HEK293T (cell line): ENCODE measurements at regions not wholly inside any gene's neighbourhood (a gene's known extent, or its start where the extent isn't known, plus 50 kb on each side); places are given as distances from the start of the nearest gene placed in this dataset.

ENCODE experiments used
- ELF4 ChIP-seq: fragments of 450-650 bp; IDR thresholded peaks from 2 replicates; pipeline ENCODE4 v1.6.1; 2017; ENCODE audit warnings: antibody characterized with exemption
- FOXK2 ChIP-seq: fragments of 450-650 bp; IDR thresholded peaks from 2 replicates; pipeline ENCODE4 v1.6.1; 2016; ENCODE audit warnings: mild to moderate bottlenecking
- FOXM1 ChIP-seq: fragments of 450-650 bp; IDR thresholded peaks from 2 replicates; pipeline ENCODE4 v1.6.1; 2017; ENCODE audit warnings: mild to moderate bottlenecking, borderline replicate concordance
- NFRKB ChIP-seq: fragments of 450-650 bp; IDR thresholded peaks from 2 replicates; pipeline ENCODE4 v1.6.1; 2016; ENCODE audit warnings: mild to moderate bottlenecking, moderate library complexity
- PKNOX1 ChIP-seq: fragments of 450-650 bp; IDR thresholded peaks from 2 replicates; pipeline ENCODE4 v1.6.1; 2016
- SUZ12 ChIP-seq: fragments of 450-650 bp; IDR thresholded peaks from 2 replicates; pipeline ENCODE4 v1.6.1; 2016; ENCODE audit warnings: mild to moderate bottlenecking
- ZNF384 ChIP-seq: fragments of 450-650 bp; IDR thresholded peaks from 2 replicates; pipeline ENCODE4 v1.6.1; 2016

- TF ChIP-seq SUZ12 (no peak), ZNF384 (no peak), ELF4 (no peak), FOXM1 (no peak), PKNOX1 (no peak), NFRKB (no peak), FOXK2 (no peak)
These were observed 230.3 kb upstream of the BOD1L1 start for GRCh38 chr4:13857800-13858199.
